RPMI8226 (cell line): ENCODE measurements at regions not wholly inside any gene's neighbourhood (a gene's known extent, or its start where the extent isn't known, plus 50 kb on each side); places are given as distances from the start of the nearest gene placed in this dataset.

ENCODE experiments used
- DNase-seq: peaks from one replicate; pipeline ENCODE4 v3.0.0-alpha.2; 2015

DNA sequence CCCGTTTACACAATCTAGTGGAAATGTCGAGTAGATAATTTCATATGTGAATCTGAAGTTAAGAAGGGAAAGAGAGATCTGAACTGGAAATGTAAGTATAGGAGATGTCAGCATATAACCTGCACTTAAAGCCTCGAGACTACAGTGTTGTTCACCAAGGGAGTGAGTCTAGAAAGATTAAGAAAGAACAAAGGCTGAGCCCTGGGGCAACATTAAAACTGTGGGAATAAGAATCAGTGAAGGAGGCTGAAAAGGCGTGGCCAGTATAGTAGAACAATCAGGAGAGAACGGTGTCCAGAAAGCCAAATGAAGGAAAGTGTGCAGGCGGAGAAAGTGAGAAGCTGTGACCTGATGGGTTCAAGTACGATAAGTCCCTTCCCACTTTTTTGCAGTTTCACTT is 118.8 kb upstream of the TENM3 start:
- no peak for DNase-seq

DNA sequence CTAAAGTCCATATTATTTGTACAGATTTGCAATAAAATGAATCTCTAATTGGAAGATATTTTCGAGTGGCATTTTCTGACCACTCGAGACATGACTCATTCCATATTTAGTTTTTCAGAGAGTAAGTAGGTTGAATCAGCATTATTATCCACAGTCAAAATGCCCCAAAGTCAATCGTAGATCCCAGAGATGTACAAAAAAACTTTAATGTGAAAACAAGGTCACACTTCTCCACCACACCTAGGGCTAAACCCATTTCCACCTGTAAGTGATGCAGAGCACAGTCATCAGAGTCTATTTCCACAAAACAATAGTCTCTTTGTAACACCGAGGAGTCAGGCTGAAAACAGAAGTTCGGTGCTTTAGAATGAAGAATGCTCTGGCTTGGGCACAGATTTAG is 117.1 kb upstream of the TENM3 start:
- DNase-seq, result no peak

DNA sequence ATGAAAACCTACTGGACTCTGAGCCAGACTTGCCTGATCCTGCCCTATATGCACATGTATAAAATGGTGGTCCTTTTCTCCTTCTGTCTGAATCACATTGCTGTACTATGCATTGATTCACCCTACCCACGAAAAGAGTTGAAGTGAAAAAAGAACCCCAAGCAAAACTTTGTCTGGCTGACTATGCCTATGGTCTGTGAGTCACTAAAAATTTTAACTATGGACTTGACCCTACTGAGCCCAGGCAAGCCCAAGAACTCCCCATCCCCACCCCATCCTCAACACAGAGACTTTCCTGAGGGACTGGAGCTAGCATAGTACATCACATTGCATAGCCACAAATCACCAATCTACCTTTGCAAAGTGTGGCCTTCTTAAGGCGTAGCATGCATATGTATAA is 116.6 kb upstream of the TENM3 start:
- no peak for DNase-seq

DNA sequence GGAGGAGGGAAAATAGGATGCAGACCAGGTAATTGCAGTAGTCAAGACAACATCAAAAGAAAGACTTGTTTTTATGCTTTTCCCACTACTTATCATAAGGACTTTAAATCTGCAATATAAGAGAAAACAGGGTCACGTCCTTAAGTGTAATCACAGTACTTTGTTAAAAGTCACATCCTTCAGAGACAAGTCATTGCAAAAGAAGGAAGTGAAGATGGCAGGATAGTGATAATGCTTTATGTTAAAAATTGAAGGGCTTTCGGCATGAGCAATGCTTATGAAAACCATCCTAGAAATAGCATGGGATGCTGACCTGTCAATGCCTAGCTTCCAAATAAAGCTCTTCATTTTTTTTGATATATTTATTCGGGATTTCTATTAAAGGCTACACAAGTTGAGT is 110.2 kb upstream of the TENM3 start:
- DNase-seq, result no peak

DNA sequence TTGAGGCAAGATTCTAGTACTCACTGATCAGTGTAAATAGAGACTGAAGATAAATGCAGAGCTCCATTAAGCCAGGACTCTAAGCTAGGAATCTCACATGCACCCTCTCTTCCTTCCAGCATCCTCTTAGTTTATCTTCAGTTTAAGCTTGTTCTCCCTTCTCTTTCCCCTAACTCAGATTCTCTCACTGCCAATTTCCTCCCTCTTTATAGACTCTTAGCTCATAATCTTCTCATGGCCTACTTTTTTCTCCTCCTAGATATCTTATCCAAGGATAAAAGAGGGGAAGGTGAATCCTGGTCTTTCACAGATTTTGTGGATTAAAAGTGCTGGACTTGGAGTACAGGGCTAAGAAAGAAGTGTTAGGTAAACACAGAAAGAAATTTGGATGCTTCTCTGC is 108.9 kb upstream of the TENM3 start:
- DNase-seq, result no peak

DNA sequence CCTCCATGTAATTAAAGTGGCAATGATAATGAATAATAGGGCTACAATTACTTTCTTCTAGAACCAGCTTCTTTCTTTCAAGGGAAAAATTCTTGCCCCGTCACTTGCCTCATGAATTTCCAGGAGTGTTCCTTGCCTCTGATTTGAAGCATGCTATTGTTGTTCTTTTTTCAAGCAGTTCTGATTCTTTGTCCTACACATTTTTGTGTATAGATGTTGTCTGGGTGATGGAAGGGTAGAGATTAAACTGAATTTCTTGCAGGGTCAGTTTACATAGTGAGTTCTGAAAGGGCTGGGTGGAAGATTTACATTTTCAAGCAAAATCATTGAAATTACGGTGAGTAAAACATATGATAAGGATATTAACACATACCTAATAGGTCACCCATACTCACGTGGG is 107.0 kb upstream of the TENM3 start:
- no peak for DNase-seq

DNA sequence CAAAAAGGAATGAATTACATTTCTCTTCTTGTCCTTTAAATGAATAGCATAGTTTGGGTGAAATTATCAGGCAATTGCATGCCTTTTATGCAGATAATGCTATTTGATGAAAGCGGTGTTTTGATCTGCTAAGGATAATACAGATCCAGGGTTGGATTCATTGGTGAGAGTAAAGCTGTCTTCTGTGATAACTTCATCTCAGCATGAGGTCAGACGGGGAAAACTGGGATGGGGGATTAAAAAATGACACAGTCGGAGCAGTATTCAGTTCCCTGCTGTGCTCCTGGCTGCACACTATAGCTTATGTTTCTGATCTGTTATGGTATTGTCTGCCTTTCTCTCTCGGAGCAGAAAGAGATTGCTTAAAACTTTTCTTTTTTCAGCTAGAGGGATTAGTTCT is 105.9 kb upstream of the TENM3 start:
- no peak for DNase-seq

DNA sequence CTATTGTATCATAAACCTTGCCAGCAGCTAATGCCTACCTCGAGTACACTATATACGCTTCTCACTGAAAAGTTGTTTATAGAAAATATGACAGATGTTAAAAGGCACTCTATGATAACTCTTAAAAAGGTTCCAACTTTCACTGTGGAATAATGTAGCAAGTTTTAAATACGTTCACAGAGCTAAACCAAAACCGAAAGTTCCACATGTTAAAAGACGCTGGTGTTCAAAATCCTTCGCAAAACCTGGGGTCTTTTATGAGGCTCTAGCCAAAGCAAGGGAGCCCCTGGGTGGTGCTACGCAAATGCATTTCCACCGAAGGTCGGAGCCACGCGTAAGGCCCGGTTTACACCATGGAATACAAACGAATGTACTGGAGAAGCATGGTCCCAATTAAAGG is 103.7 kb upstream of the TENM3 start:
- no peak for DNase-seq

DNA sequence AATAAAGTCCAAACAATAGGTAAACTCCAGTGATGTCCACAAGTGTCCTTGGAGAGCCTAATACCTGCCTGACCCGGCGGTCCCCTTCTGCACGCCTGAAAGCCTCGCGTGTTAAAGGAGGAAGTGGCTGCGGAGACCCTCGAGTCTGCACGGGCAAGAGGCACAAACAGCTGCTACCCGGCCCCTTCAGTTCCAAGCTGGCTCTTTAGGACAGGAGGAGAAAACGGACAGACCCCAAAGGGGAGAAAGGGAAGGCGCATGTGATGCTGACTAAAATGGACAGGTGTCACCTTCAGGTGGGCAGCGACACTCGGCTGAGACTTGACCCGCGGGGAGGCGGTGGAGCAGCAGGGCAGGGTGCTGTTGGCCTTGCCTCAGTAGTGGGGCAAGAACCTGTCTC is 102.7 kb upstream of the TENM3 start:
- no peak for DNase-seq

DNA sequence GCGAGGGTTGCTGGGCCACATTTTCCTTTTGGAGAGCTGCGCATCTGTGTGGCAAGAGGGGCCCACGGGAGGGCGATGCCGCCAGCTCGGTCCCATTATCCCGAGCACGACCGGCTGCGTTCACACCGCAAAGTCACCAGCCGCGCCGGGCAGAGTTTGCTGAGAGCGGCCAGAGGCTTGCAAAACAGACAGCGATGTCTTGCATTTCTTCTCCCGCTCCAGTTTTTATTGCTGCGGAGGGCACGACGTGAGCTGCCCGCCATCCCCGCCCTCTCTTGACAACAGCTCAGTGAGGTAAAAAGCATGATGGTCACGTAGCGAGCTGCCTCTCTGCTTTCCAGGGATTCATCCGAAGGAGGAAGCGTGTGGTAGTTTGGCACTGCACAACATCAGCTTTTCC is 102.1 kb upstream of the TENM3 start:
- DNase-seq, result no peak

DNA sequence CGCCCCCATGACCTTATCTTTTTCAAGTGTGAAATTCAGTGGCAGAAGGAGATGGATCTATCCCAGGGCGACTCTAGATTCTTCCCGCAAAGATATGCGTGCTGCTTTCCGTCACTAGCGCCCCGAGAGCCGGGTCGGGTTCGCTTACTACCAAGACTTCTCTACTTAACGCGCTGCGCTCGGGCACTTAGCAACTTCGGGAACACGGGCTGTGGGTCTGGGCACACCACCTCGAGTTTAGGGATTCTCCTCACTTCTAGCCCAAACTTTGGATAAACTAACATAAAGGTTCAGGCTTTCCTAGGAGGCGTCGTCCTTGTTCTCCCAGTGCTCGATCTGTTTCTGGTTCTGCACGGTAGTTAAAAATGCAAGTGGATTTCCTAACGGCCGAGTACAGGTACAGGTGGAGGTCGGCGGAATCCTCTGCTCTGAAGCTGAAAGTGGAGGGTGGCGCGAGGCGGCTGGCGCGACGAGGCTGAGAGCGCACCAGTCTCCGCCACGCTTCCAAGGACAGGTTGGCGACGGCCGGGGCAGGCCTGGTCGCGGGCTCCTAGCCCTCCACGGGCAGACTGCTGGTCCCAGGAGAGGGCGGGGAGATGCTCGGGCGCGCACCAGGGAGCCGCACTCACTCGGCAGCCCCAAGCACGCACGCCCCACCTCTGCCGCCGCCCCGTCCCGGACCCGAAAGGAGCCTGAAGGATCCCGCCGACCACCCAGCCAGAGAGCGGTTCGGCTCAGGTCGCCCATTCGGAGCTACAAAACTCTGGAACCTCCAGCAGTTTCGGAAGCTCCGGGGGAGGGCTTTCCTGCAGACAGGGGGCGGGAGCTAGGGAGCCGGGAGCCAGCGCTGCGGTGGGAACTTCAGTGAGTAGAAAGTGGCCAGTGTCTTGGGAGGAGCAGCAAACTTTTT is 100.8 kb upstream of the TENM3 start:
- DNase-seq, result no peak

DNA sequence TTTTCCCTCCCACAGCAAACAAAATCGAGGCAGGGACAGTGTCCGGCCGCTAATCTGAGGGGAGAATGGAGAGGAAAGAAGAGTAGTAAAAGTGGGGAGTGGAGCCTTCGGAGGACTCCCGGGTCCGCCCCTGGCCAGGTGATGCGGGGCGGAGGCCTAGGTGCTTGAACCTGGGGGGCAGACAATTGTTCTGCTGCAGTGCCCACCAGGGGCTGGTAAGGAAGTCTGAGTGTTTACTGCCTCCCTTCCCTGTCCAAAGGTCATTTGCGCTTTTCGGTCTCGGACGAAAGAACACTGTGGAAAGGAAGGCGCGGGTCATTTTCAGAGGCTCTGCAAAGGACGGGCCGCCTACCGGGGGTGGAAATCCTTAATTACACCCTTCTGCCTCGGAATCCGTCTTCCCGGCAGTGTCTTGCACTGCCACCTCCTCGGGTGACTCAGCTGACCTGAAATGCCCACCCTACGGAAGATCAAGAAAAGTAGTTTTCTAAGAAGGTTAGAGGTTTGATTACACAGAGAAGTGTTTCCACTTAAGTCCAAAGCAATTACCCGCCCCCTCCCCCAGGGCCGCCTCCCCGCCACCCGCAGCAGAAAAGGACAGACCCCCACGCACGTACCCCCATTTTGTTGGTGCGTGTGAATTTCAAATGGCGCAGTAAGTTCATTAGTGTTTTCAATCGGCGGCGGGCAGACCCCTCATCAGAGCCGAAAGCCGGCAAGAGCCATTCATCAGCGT is 99.9 kb upstream of the TENM3 start:
- DNase-seq, result no peak

DNA sequence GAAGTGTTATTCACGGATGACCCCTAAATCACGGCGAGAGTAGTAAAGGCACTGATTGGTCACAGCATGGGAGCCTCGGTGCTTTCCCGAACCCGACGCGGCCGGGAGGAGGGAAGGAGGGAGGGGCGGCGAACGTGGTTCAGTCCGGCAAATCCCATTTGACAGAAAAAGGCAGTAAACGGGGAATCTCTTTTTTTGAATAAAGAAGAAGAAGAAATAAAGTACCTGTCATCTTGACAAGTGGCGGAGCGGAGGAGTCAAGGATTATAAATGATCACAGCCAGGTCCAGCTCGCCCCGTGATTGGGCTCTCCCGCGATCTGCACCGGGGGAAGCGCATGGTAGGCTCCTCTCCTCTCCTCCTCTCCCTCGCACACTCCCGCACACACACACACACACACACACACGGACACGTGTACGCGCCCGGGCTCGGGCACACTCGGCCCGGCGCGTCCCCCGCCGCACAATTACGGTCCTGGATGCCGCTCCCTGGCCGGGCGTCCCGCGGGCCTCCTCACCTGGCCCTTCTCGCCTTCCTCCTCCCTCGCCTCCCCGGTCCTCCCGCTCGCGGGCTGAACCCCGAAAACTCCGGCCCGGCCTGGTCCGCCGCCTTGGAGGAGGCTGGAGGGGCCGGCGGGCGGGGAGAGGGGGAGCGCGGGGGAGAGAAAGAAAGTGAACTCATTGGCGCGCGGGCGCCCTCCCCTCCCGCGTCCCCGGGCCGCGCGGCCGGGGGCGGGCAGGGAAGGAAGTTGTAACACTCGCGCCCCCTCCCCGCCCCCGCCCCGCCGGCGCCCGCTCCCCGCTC is 99.2 kb upstream of the TENM3 start:
- peak; percentile 6 for DNase-seq

DNA sequence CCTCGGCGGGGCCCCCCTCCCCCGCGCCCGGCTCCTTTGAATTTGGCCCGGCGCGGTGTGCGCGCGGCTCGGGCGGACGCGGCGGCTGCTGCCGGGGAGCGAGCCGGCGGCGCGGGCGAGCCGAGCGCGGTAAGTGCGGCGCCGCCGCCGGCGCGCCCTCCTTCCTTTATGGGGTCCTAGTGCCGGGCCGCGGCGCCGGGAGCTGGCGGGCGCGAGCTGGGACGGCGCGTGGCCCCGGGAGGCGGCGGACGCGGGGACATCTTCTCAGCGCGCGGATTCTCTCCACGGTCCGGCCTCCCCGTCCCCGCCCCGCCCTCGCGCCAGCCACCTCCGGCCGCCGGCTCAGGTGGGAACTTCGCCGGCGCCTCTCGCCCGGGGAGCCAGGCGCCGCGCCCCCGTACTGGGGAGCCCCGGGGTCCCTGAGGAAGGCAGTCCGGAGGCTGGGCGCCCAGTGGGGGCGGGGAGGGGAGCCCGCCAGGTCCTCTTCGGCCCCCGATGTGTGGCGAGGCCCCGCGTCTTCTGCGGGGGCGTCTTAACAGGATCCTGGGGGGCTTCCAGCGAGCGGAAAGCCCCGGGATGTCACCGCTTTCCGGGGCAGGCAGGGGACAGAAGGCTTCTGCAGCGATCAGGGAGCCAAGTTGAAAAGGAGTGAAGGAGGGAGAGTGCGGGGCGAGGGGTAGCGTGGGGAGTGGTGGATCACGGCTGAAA is 98.4 kb upstream of the TENM3 start:
- DNase-seq, result no peak

DNA sequence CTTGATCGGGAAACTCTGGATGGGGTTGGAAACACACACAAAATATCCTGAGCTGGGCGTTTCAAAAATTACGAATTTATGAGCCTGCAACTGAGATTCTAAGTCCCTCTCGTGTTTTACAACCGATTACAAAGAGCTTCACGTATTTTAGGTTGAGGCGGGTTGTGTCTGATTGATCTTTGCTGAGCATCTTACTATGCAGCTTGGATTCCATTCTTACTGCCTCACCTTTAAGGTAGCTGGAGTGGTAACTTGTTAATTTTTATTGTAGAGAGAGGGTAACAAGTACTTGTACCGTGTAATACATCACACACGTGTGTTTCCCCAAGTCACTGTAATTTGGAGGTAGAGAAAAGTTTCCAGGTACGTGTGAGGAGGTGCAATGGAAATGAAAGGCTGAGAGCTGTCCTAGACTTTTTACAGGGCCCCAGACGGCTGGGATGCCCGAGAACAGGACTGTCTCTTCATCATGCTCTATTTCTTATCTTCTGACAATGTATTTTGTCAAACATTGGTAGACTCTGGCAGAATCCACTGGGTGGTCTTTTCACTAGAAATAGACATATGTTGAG is 97.8 kb upstream of the TENM3 start:
- no peak for DNase-seq

DNA sequence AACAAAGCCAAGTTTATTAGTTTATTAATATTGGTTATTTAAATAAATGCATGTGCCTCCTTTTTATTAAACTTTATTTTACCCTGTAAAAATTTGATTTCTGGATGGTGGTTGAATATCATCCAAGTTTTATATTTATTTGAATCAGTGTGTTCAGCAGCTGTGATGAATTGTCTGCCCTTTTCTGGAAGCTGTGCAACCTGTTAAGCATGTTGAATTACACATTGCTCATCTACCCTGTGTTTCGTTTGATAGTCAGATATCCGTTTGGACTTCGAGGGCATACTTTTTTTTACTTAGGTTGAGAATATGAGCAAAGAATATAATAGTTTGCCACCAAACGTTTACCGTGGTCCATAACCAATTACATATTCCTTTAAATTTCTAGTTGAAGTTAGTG is 95.8 kb upstream of the TENM3 start:
- DNase-seq, result no peak

DNA sequence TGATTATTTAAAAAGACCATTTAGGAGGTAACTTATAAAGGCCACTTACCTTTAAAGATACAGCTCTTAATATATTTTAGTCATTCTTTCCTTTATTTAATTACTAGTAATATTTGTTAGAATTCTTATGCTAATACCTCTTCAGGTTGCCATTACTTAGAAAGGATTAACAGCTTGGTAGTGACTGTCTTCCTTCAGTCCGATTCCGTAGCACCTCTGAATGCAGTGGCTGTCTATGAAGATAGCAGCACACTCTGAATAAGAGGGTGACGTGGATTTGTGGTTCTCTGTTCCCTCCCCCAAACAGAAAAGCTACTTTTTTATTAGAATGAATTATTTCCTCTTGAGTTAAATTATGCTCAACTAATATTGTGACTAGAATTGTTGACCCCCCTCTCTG is 92.6 kb upstream of the TENM3 start:
- no peak for DNase-seq

DNA sequence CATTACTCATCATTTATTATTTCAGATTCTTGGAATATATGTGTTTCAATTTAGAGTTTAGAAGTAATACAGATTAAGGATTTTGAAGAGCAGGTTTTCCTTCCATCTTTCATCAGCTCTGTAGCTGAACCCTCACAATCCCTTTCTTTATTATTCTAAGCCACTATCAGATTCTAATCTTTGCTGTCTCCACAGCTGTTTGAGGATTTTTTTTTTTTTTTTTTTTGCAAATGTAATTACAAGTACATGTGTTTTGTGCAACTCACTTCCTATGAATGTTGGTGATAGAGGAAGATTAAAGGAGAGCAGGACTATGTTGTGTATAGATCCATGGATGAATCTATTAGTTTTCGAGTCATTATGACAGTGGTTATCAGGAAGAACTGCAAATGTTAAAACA is 87.4 kb upstream of the TENM3 start:
- DNase-seq, result no peak

DNA sequence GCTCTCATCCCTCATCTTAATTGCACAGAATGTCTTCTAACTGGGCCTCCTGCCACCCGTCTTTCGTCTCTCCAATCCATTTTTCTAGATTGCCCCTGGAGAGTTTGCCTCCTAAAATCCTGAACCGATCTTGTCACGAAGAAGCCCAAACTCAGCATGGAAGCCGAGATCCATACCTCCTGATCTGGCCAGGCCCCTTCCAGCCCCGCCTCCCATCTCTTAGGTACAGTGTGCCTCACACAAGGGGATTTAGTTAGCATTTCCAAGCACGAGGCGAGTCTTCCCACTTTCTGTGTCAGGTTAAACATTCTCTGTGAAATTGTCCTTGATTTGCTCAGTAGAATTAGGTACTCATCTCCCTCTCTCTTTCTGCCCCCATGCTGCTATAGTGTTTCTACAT is 80.0 kb upstream of the TENM3 start:
- DNase-seq, result no peak

DNA sequence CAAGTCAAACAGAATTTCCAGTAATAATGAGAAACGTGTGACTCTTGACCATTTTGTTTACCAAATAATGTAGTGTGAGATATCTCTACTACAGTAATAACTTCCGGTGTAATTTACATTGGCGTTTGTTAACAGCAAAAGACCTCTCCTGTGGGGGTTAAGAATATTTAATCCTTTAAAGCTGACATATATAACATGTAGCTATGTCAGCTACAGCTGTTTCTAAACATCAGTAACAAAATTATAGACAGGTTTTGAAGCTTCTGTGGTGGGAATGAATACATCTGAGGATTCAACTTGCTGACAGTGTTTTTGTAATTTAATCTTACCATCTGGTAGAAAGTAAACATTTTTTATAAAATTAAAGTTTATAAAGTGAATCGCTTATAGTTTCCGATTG is 73.6 kb upstream of the TENM3 start:
- no peak for DNase-seq

DNA sequence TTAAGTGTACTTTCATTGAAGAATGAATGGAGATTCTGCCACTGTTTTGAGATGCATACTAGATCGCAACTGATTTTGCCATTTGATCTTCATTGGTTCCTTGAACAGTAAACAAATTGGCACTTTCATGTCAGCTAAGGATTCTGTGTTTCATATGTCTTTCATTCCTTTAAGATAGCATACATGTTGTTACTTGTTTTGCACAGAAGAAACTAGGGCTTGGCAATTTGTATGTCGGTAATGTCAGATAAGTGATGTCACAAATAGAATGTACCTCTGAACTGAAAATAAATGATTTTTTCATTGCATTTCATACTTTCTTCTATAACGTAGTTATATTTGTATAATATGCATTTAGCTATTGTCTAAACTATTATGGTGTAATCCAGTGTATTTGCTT is 73.2 kb upstream of the TENM3 start:
- DNase-seq, result no peak

DNA sequence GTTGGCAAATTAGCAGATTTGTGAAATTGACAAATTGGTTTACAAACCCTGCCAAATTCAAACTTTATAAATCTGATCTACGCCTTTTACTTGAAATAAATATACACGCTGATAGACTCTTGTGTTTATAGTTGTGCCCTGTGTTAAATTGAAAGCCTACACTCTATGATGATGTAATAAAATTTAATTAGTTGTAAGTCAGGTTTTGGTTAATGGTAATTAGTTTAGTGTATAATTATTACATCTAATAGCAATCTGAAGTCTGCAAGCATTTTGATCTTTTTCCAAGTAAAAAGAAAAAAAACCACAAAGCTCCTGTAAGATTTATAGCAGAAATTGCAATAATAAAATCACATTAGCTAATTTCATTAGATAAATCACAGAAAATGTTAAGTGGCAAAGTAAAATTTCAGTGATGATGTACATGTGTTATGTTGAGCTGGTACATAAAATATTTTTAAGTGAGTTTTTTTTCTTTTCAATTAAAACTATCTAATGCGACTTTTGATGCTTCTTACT is 72.7 kb upstream of the TENM3 start:
- no peak for DNase-seq
